ENCODE measurements at regions not wholly inside any gene's neighbourhood (a gene's known extent, or its start where the extent isn't known, plus 50 kb on each side); places are given as distances from the start of the nearest gene placed in this dataset.

- TF ChIP-seq REST (IDR thresholded peaks at IDR 0.05; ENCODE audit: unreplicated experiment) (no peak), ZNF331 (CRISPR knock-in tag; IDR thresholded peaks at IDR 0.05; ENCODE audit: low read depth) (no peak), ETS1 (IDR thresholded peaks at IDR 0.05) (no peak), POLR2AphosphoS5 (IDR thresholded peaks at IDR 0.05; ENCODE audit: low read depth) (no peak), NANOG (IDR thresholded peaks at IDR 0.05; ENCODE audit: borderline replicate concordance) (no peak), EZH2 (IDR thresholded peaks at IDR 0.05; ENCODE audit: low read depth, unreplicated experiment) (no peak), ZNF114 (CRISPR knock-in tag; IDR thresholded peaks at IDR 0.05) (no peak), EZH2phosphoT487 (IDR thresholded peaks at IDR 0.05; ENCODE audit: unreplicated experiment) (no peak)
Measured at GRCh38 chr11:33941637-33942160, 49.8 kb upstream of the LMO2 start (continued).
